HG03565 (cell line): ENCODE measurements at regions not wholly inside any gene's neighbourhood (a gene's known extent, or its start where the extent isn't known, plus 50 kb on each side); places are given as distances from the start of the nearest gene placed in this dataset.

Source experiments
- ATAC-seq: cut with Tn5 transposase; IDR thresholded peaks from one replicate; pipeline ENCODE4 v1.9.1; 2021; ENCODE audit warnings: mild to moderate bottlenecking, moderate library complexity; ENCODE audit not compliant: unreplicated experiment

GRCh38 chr7:24178811-24179570 is 105.0 kb upstream of the NPY start:
- ATAC-seq = no peak

GRCh38 chr7:24191362-24191761 is 92.6 kb upstream of the NPY start:
- ATAC-seq = no peak

- ATAC-seq = no peak
These were observed 91.9 kb upstream of the NPY start for GRCh38 chr7:24192053-24192452.

- ATAC-seq = no peak
These were observed 91.3 kb upstream of the NPY start for GRCh38 chr7:24192691-24193090.

GRCh38 chr7:24197852-24198251 is 86.1 kb upstream of the NPY start:
- ATAC-seq = no peak

GRCh38 chr7:24199978-24200377 is 84.0 kb upstream of the NPY start:
- no peak for ATAC-seq

GRCh38 chr7:24200407-24200966 is 83.5 kb upstream of the NPY start:
- ATAC-seq = no peak

- ATAC-seq = no peak
These were observed 82.8 kb upstream of the NPY start for GRCh38 chr7:24201226-24201625.

- no peak for ATAC-seq
These were observed 71.9 kb upstream of the NPY start for GRCh38 chr7:24212073-24212472.

- ATAC-seq = no peak
These were observed 70.7 kb upstream of the NPY start for GRCh38 chr7:24213311-24213710.

- no peak for ATAC-seq
These were observed 69.3 kb upstream of the NPY start for GRCh38 chr7:24214670-24215069.

GRCh38 chr7:24216576-24217125 is 67.3 kb upstream of the NPY start:
- no peak for ATAC-seq

- no peak for ATAC-seq
These were observed 62.5 kb upstream of the NPY start for GRCh38 chr7:24221500-24221899.

GRCh38 chr7:24227068-24227467 is 56.9 kb upstream of the NPY start:
- peak; percentile 34 for ATAC-seq

- ATAC-seq = peak; percentile 92
These were observed 56.2 kb upstream of the NPY start for GRCh38 chr7:24227603-24228359.

- no peak for ATAC-seq
These were observed 54.3 kb upstream of the NPY start for GRCh38 chr7:24229481-24230226.

- no peak for ATAC-seq
These were observed 52.5 kb upstream of the NPY start for GRCh38 chr7:24231493-24231892.

- ATAC-seq = no peak
These were observed 50.6 kb upstream of the NPY start for GRCh38 chr7:24233386-24233785.
